GM18858 (cell line): ENCODE measurements at regions not wholly inside any gene's neighbourhood (a gene's known extent, or its start where the extent isn't known, plus 50 kb on each side); places are given as distances from the start of the nearest gene placed in this dataset.
"Not testable (repeated sequence)": the region's sequence is repeated elsewhere in the genome, so short reads cannot be mapped to it uniquely, and the experiment has no call there.

Experiments used
- ATAC-seq: cut with Tn5 transposase; IDR thresholded peaks from one replicate; pipeline ENCODE4 v1.9.1; 2021; ENCODE audit not compliant: unreplicated experiment

DNA sequence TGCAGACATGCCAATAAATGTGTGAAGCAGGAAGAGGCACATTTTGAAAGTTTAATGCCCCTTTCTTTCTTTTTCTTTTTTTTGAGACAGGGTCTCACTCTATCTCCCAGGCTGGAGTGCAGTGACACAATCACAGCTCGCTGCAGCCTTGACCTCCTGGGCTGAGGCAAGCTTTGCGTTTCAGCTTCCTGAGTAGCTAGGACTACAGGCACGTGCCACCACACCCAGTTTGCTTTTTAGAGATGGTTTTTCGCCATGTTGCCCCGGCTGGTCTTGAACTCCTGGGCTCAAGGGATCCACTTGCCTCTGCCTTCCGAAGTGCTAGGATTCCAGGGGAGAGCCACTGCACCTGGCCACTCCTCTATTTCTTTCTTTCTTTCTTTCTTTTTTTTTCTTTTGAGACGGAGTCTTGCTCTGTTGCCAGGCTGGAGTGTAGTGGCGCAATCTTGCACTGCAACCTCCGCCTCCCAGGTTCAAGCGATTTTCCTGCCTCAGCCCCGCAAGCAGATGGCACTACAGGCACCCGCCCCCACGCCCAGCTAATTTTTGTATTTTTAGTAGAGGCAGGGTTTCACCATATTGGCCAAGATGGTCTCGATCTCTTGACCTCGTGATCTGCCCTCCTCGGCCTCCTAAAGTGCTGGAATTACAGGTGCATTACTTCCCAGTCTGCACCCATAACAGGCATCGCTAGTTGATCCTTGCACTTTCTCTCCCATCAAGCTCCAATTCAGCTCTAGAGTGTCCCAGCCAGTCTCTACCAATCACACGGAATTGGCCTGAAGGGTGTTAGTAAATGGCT is 77.5 kb upstream of the RUNX3 start:
- not testable (repeated sequence) for ATAC-seq

DNA sequence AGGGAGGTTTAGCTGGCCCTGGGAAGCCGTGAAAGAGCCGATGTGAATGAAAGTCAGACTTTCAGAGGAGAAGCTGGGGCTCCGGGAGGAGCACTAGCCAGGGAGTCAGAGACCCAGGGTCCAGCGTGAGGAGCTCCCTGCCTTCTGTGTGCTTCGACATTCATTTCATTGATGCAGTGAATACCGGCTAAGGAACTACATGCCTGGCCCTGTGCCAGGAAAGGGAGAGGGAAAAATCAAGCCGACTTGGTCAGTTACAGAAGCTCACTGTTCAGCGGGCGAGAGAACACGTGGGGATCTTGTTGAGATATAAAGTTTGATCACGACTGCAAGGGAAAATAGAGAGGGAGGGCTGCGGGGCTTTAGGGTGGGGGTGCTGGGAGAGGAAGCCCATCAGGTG is 76.7 kb upstream of the RUNX3 start:
- ATAC-seq, result no peak

DNA sequence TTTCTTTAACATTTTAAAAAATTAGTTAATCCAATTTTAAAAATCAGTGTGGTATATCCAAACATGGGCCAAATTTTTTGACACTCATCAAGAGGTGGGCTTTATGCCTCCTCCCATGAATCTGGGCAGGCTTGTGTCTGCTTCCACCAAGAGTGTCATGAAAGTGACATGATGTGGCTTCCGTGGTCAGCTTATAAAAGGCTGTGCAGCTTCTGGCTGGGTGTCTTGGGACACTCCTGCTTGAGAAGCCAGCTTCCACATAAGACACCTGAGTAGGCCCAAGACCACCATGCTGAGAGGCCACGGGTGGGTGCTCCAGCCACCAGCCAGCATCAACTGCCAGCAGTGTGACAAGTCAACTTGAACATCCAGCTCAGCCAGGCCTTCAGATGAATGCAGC is 74.3 kb upstream of the RUNX3 start:
- ATAC-seq, result no peak

DNA sequence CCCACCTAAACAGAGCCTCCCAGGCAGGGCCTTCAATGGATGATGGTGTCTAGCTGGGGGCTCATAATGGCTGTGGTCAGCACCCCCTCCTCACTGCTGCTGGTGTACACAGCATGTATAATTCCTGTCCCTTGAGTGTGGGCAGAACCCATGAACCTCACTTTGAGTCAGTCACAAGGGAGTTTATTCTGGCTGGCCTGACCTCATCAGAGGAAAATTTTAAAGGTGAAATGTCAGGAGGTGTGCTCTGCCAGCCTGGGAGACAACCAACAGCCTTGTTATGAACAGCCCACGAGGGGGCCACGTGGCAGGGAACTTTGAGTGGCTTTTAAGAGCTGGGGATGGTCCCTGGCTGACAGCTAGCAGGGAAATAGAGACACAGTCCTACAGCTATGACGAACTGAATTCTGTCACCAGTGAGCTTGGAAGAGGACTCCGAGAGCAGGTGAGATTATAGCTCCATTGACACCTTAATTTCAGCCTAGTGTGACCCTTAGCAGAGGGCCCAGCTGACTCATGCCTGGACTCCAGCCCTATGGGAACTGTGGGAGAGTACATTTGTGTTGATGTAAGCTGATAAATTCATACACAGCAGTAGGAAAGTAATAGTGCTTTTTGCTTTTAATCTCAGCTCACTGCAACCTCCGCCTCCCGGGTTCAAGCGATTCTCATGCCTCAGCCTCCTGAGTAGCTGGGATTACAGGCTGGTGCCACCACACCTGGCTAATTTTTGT is 73.5 kb upstream of the RUNX3 start:
- ATAC-seq, result no peak

DNA sequence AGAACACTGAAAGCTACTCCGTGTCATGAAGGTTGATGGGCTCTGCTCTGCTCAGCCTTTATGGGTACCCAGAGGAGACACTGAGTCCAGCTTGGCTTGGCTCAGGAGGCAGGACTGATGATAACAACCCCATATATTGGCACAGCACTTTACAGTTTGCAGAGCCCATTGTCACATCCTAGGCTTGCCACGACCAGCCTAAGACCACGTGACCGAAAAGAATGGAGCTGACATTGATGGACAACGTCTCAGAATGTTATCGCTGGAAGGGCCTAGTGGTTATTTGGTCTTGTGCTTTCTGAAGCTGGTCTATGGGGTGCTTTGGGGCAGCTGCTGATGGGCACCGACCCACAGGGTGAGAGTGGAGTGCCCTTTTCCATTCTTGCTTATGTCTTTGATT is 72.9 kb upstream of the RUNX3 start:
- ATAC-seq, result no peak

DNA sequence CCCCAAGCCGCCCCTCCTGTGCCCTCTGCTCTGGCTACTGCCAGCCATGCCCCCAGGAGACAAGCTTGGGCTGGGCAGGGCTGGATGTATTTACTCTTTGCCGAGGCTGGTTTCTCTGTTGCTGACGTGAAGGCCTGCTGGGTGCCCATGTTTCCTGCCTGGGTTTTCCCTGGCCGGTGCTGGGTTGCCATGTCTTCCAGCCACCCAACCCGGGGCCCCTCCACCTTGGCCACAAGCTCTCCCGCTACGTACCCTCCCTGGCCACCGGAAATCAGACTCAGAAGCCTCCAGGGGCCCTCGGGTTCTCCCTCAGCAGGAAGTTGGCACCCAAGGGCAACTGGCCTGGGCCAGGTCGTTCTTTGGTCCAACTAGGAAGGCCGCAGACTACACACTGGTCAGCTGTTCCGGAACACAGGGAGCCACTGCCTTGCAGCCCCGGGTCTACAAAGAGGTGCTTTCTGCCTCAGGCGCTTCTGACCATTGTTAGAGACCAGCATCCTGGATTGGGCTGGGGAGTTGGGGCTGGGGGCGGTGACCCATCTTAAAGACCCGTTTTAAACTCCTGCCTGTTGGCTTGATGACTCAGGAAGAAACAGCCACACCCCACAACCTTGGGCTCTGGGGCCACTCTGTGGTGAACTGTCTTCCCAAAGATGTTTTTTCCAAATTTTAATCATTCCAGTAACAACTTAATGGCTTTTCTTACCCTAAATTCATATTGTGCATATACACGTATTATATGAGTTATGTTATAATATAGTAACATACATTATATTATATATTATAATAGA is 71.2 kb upstream of the RUNX3 start:
- ATAC-seq, result no peak

DNA sequence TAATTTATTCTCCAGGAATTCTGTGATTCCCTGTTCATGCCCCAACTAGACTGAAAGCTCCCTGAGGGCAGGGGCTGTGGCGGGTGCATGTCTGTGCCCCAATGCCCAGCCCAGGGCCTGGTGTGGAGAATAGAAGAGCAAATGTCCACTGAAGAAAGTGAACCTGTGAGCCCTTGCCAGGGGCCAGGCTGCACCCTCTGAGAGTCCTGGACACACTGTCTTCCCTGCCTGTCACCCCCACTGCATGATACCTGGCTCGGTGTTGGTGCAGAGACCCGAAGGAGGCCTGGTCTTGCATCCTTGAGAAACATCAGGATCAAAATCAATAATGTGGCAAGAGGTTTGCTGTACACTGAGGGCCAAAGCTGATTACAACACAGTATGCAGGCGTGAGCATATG is 69.8 kb upstream of the RUNX3 start:
- ATAC-seq, result no peak

DNA sequence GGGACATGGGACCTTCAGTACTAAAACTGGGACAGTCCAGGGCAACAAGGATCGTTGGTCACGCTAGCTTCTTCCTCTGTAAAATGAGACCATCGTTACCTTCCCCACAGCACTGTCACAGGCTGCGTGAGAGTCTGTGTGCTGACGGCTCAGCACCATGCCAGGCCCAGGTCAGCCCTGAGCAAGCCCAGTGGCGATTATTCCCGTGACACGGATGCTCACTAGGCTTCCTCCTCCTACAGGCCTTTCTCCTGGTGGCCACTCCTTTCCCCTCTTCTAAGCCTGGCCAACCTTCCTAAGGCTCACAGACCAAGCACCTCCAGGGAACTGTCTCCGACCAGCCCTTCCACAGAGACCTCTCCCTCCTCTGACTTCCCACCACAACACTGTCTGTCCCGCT is 69.3 kb upstream of the RUNX3 start:
- no peak for ATAC-seq

DNA sequence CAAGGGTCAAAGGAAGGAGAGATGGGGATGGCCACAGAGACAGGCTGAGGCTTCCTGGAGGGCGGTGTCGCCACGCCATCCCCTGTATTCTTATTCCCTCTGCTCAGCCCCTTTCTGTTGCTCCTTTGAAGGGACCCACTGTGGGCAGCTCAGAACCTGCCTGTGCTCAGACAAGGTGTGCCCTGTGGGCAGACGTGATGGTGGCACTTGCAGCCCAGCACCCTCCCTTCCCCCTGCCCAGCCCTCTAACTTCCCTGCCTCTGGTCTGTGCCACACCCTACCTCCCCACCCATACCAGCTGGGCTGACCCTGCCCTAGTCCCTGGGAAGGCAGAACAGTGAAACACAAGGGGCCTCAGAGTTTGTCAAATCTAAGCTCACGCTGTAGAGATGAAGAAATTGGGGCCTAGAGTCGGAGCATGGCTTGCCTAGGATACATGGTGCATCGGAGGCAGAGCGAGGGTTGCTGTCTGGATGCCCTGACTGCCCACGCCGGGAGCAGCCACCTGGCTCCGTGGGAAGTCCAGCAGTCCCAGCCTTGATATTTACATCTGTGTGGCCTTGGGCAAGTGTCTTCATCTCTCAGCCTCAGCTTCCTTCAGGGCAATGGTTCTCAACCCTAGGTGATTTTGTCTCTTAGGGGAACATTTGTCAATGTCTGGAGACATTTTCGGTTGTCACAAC is 68.6 kb upstream of the RUNX3 start:
- ATAC-seq, result no peak

DNA sequence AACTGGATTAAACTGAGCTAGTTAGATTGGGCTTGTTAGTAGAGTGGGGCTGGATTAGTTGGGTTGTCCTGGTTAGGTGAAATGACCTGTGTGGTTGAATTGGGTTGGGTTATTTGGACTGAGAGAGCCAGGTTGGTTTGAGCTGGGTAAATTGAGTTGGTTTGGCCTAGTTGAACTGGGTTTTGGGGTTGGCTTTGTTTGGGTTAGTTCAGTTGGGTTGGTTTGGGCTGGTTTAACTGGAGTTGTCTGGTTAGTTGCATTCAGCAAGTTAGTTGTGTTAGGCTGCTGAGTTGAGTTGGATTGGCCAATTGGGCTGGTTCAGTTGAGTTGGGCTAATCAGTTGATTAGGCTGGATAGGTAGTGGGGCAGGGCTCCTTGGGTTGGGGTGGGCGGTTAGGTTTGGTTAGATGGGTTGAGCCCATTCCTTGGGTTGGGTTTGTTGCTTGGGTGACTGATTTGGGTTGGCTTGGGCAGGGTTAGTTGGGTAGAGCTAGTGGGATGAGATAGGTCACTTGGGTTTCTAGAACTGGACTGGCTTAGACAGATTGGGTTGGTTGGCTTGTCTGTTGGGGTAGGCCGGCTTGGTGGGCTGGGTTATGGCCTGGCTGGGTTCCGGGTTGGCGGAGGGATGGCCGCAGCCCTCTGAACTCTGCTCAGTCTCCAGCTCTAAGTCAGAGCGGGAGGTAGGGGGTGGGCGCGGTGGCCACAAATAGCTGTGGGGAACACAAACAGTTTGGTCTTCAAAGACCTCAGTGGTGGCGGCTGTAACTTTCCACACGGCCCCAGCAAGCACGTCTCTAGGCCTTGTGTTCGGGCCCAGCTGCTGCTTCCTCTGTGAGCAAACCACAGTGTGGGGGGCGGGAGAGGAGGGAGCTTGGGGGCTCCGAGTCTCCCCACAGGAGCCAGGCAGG is 67.2 kb upstream of the RUNX3 start:
- no peak for ATAC-seq

DNA sequence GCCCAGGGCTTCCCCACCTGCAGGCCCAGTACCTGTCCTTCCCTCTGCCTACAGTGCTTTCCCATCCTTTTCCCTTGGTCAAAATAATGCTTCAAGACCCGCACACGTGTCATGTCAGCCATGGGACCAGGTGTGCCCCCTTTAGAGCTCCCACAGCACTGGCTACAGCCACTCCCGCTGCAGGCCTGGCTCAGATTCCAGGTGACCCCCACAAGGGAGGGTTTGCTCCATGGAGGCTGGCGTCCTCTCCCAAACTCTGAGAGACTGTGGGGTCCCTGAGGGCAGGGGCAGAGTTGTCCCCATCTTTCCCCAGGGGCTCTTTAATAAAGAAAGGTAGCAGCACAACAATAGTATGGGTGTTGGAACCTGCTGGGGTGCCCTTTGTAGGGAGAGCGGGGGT is 66.4 kb upstream of the RUNX3 start:
- no peak for ATAC-seq

DNA sequence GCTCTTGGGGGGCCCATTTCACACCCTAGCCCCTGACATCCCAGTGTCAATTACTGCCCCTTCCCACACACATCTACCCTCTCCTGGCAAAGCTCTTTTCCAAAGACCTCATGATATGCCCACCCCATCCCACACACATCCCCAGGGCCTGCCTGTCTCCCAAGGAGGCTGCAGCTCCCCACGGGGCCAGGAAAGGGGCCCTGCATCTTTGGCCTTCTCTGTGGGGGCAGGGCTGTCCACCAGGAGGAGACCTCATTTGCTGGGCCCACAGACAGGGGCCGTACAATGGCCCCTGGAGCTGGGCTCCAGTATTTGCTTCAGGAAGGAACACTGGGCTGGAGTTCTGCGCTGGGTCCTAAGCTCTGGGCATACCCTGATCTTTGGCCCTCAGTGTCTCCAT is 65.6 kb upstream of the RUNX3 start:
- ATAC-seq, result no peak

DNA sequence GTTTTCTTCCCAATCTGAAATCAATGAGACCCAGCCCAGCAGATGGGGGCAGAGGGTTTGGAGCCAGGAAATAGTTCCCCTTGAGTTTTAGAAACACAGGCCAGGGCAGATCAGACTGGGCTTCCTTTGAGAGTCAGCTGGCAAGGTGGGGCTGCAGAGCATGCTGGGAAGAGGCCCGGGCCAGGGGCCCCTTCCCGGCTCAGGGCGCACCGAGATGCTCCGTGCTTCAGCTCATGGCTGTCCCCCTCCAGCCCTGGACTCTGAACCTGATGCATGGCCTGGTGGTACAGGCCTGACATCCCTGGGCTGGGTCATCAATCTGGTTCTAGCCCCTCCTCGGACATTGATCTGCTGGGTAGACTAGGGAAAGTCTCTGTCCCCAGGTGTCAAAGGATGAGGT is 65.1 kb upstream of the RUNX3 start:
- ATAC-seq, result no peak

DNA sequence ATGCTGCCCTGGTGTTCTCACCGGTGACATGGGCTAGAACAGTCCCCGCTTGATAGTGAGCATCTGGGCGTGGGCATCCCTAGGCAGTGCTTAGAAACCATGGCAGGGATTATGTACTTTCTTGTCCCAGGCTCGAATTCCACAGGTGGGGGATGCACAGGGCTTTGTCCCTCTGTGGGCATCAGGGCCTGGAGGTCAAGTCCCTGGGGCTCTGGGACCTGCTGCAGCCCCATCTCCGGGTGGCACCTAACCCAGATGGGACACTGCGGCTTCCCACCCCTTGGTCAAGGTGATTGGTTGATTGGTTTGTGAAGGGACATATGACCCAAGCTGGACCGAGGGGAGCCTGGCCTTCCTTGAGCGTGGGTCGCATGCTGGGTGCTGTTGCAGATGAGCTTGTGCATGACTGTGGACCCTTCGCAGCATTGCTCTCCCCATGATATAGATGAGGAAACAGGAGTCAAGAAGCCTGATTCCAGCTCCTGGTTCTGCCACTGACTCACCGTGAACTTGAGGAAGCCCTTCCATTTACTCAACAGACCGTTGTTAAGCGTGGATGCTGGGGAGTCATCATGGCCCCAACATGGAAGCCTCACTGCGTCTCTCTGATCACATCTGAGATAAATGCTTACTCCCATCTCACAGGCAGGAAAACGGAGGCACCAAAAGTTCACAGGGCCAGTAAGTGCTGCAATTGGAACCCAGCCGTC is 64.0 kb upstream of the RUNX3 start:
- no peak for ATAC-seq

DNA sequence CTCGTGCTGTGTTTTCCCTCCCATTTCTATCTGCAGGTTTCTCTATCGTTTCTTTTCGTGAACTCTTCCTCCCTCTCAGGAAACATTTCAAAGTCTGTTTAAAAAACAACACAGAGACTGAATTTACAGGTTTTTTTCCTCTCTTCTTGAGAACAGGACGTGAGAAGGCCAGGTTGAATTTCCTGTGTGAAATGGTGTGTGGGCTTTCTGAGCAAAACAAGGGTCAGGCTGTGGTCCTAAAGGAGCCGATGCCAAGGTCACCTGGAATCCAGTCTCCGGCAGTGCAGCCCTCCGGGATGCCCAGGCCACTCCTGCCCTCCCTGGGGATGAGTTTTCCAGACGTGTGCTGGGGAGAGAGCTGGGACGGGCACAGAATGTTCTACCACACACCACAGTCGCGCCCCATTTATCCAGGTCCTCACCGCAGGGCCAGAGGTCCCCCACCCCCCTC is 62.7 kb upstream of the RUNX3 start:
- ATAC-seq, result no peak

DNA sequence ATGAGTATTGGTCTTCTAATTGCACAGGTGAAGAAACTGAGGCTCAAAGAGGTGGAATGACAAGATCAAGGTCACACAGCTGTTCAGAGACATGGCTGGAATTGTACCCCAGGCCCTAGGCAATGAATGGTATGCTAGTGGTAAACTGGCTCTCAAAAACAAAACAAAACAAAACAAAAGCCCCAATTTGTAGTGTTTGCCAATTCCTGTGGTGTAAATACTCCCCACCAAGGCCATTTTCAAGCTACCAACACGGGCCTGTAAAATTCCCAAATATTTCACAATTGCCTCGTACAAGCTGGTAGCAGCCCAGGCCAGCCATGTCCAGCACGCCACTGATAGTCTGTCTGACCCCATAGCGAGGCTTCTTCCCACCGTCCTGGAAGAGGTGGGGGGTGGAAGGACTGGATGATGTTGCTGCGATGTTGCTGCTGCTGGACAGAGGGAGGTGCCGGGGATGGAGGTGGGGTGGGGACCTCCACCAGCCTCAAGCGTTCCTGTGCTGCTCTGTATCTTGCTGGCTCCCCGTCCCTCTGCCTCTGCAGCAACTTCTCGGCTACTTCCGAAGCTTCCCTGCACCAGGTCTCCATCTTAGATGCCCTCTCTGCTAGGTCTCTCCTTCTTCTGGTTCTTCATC is 62.2 kb upstream of the RUNX3 start:
- ATAC-seq, result no peak

DNA sequence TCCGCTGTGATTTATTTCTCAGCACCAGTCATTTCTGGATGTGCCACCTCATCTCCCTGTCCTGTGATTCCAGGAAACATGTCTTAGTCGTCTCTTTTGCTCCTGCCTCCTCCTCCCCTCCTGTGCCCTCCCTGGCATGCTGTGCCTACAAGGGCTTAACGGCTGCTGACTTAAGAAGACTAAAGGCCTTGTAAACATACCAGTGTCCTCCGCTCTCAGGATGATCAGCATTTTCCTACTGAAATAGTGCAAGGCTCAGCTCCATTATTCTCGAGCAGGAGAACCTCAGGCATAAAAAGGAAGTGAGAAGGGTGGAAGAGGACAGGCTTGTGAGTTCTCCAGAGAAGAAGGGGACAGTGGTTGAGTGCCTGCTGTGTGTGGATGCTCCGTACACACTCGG is 61.6 kb upstream of the RUNX3 start:
- no peak for ATAC-seq

DNA sequence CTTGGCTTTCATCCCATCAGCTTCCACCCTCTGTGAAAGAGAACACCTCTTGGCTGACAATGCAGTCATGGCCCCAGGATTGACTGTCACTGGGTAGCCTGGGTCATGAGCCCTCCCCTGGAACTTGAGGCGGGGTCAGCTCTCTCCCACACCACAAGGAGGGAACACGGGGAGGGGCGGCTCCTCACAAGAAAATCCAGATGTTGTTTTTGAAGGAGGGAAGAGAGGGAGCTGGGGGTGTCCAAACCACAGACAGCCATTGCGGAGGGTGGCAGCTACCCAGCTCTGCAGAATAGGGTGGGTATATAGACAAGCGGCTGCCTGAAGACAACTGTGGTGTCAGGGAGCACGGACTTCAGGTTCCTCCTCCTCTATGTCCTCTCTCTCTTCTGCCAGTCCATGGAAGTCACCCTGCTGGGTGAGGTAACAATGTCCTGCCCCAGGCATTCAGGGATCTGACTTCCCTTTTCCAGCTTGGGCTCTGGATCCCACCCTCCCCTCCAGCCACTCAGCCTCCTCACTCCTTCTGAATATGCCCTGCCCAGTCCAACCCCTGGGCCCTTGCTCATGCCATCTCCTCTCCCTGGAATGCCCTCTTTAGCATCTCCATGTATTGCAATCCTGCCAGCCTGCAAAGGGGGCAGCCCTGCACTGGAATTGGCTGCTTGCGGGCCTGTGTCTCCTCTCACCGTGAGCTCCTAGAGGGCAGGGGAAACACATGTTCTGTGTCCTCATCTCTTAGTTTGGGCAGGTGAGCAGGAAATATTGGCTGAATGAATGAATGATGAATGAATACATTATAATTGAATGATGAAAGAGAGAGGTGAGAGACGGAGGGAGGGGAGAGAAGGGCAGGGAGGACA is 60.9 kb upstream of the RUNX3 start:
- no peak for ATAC-seq
